Esophagus squamous epithelium (tissue), 5 donors: ENCODE measurements at regions not wholly inside any gene's neighbourhood (a gene's known extent, or its start where the extent isn't known, plus 50 kb on each side); places are given as distances from the start of the nearest gene placed in this dataset.

Experiments used
- DNase-seq: peaks from one replicate; lab custom pipeline; 2025; lab: John Stamatoyannopoulos, UW
- H3K27ac ChIP-seq, 4 donors: fragments of 200-600 bp; sonication (generic); one replicate each; pipeline ENCODE4 v1.5.1; 2016 to 2019; ENCODE audit warnings: mild to moderate bottlenecking in 1 of 4
- H3K27me3 ChIP-seq, 4 donors: fragments of 200-600 bp; sonication (generic); 1 replicate in 3 of 4; 2 replicates in 1 of 4; pipeline versions ENCODE4 v1.5.1 to v1.6.0; 2017 to 2021; ENCODE audit warnings: antibody characterized with exemption in 1 of 4
- H3K36me3 ChIP-seq, 3 donors: fragments of 200-600 bp; sonication (generic); one replicate each; pipeline ENCODE4 v1.5.1; 2016 to 2019
- H3K4me1 ChIP-seq, 3 donors: fragments of 200-600 bp; sonication (generic); one replicate each; pipeline ENCODE4 v1.5.1; 2017 to 2019
- H3K4me3 ChIP-seq, 4 donors: fragments of 200-600 bp; sonication (generic); 1 replicate in 3 of 4; 2 replicates in 1 of 4; pipeline ENCODE4 v1.5.1; 2016 to 2019; ENCODE audit warnings: mild to moderate bottlenecking in 2 of 4, moderate library complexity in 1 of 4
- H3K9me3 ChIP-seq, 3 donors: fragments of 200-600 bp; sonication (generic); one replicate each; pipeline ENCODE4 v1.5.1; 2016 to 2019
- CTCF ChIP-seq, 6 experiments: fragments of 450-650 bp in 4 of 6; fragments of 200-600 bp in 2 of 6; sonication (generic) in 2 of 6; IDR thresholded peaks; one replicate each; pipeline ENCODE4 v1.5.1; 2016 to 2019; ENCODE audit warnings: antibody characterized with exemption in 6 of 6, mild to moderate bottlenecking in 4 of 6, moderate library complexity in 4 of 6
- POLR2A ChIP-seq, 4 donors: fragments of 450-650 bp; IDR thresholded peaks; one replicate each; pipeline ENCODE4 v1.6.1; 2017; ENCODE audit warnings: antibody characterized with exemption in 4 of 4, mild to moderate bottlenecking in 4 of 4, moderate library complexity in 3 of 4
- WGBS, 2 donors: methylation state at CpG; one replicate each; pipeline ENCODE4 v1.1.5; 2018; 5-methylcytosine and 5-hydroxymethylcytosine counted together
- intact Hi-C: fragments of 100-400 bp; cut with DNase I; formaldehyde crosslinking; loops from one replicate; pipeline ENCODE4 v1.15.0; 2022
- donor health status: DM: yes; HTN: yes; CAD: no.

- Histone ChIP-seq H3K9me3 (no peaks in the 10 kb centered on the region), H3K4me1 (no peaks in the 10 kb centered on the region), H3K27me3 (no peaks in the 10 kb centered on the region), H3K36me3 (no peaks in the 10 kb centered on the region), H3K4me3 (no peak overlapping the region), H3K27ac (no peak overlapping the region)
- intact Hi-C loops, result no loop called here
- WGBS, 2 donors, result 64 to 83% methylated on average over 3 of the region's 3 CpGs
- TF ChIP-seq CTCF (IDR thresholded peaks at IDR 0.05), result no peak
- no peak for TF ChIP-seq POLR2A (IDR thresholded peaks at IDR 0.05)
- no peak for DNase-seq
These were observed 809.9 kb upstream of the RGS18 start for GRCh38 chr1:191348328-191348727.

GRCh38 chr1:191350938-191351337 is 807.3 kb upstream of the RGS18 start:
- no peaks in the 10 kb centered on the region for H3K9me3 ChIP-seq
- H3K27ac ChIP-seq, result no peak overlapping the region
- no peaks in the 10 kb centered on the region for H3K4me1 ChIP-seq
- intact Hi-C loops, result no loop called here
- H3K27me3 ChIP-seq, result no peaks in the 10 kb centered on the region
- TF ChIP-seq CTCF (IDR thresholded peaks at IDR 0.05) (no peak), POLR2A (IDR thresholded peaks at IDR 0.05) (no peak)
- H3K4me3 ChIP-seq, result no peak overlapping the region
- 0% methylated on average over 1 of the region's 1 CpG for WGBS, 2 donors
- H3K36me3 ChIP-seq, result no peaks in the 10 kb centered on the region
- no peak for DNase-seq

GRCh38 chr1:191358724-191359123 is 799.5 kb upstream of the RGS18 start:
- Histone ChIP-seq H3K9me3 (no peaks in the 10 kb centered on the region), H3K4me1 (no peaks in the 10 kb centered on the region), H3K36me3 (no peaks in the 10 kb centered on the region), H3K4me3 (no peak overlapping the region), H3K27ac (no peak overlapping the region), H3K27me3 (no peaks in the 10 kb centered on the region)
- no peak for TF ChIP-seq CTCF (IDR thresholded peaks at IDR 0.05)
- TF ChIP-seq POLR2A (IDR thresholded peaks at IDR 0.05), result no peak
- DNase-seq, result no peak
- 66 to 80% methylated on average over 1 of the region's 1 CpG for WGBS, 2 donors
- intact Hi-C loops, result no loop called here

GRCh38 chr1:191366686-191367085 is 791.6 kb upstream of the RGS18 start:
- TF ChIP-seq CTCF (IDR thresholded peaks at IDR 0.05) (no peak), POLR2A (IDR thresholded peaks at IDR 0.05) (no peak)
- H3K36me3 ChIP-seq, result no peaks in the 10 kb centered on the region
- DNase-seq, result no peak
- H3K27me3 ChIP-seq, result no peaks in the 10 kb centered on the region
- H3K9me3 ChIP-seq, result no peaks in the 10 kb centered on the region
- H3K4me3 ChIP-seq, result no peak overlapping the region
- intact Hi-C loops, result no loop called here
- H3K27ac ChIP-seq, result no peak overlapping the region
- no peaks in the 10 kb centered on the region for H3K4me1 ChIP-seq
- WGBS, 2 donors, result 83 to 100% methylated on average over 1 of the region's 1 CpG

GRCh38 chr1:191368891-191369654 is 789.2 kb upstream of the RGS18 start:
- WGBS, 2 donors, result 57 to 58% methylated on average over 12 of the region's 12 CpGs
- Histone ChIP-seq H3K36me3 (no peaks in the 10 kb centered on the region), H3K27me3 (no peaks in the 10 kb centered on the region), H3K4me1 (no peaks in the 10 kb centered on the region), H3K27ac (no peak overlapping the region), H3K9me3 (no peaks in the 10 kb centered on the region), H3K4me3 (no peak overlapping the region)
- intact Hi-C loops, result no loop called here
- no peak for DNase-seq
- no peak for TF ChIP-seq POLR2A (IDR thresholded peaks at IDR 0.05)
- no peak for TF ChIP-seq CTCF (IDR thresholded peaks at IDR 0.05)
